ENCODE measurements at regions not wholly inside any gene's neighbourhood (a gene's known extent, or its start where the extent isn't known, plus 50 kb on each side); places are given as distances from the start of the nearest gene placed in this dataset.
A peak's percentile ranks its signal among the peaks of the same experiment; 100 is the strongest.
"Not testable (repeated sequence)": the region's sequence is repeated elsewhere in the genome, so short reads cannot be mapped to it uniquely, and the experiment has no call there.

- 53 to 100% (median 64%) methylated on average over 1 to 3 of the region's 3 CpGs; no CpG with 5 or more reads in 1 of the 10 experiments for WGBS, 10 experiments
- no peak overlapping the region for H3K27ac ChIP-seq
- no peak for ATAC-seq (replicated peaks in 6 of 8)
- H3K4me3 ChIP-seq = no peak overlapping the region
- H3K4me1 ChIP-seq (replicated peaks in 1 of 2) = no peaks in the 10 kb centered on the region
- in situ Hi-C loops (cut with MboI; ENCODE audit: low pct_unique_long_range_greater_than_20kb in 2 of 9, low sequenced_read_pairs in 9 of 9, unreplicated experiment in 9 of 9) = no loop called here
These were observed 110.3 kb upstream of the MAP4K4 start for GRCh38 chr2:101587251-101587650.

GRCh38 chr2:101583861-101584260, 108.9 kb upstream of the RFX8 start:
- no peak overlapping the region for H3K27ac ChIP-seq
- in situ Hi-C loops (cut with MboI; ENCODE audit: low pct_unique_long_range_greater_than_20kb in 2 of 9, low sequenced_read_pairs in 9 of 9, unreplicated experiment in 9 of 9) = no loop called here

GRCh38 chr2:101581675-101582299, 106.9 kb upstream of the RFX8 start:
- H3K4me3 ChIP-seq = no peak overlapping the region
- no peaks in the 10 kb centered on the region for H3K4me1 ChIP-seq (replicated peaks in 1 of 2)
- in situ Hi-C loops (cut with MboI; ENCODE audit: low pct_unique_long_range_greater_than_20kb in 2 of 9, low sequenced_read_pairs in 9 of 9, unreplicated experiment in 9 of 9) = no loop called here
- no peak for ATAC-seq (replicated peaks in 6 of 8)
- no peak overlapping the region for H3K27ac ChIP-seq
- WGBS, 10 experiments = 81 to 100% (median 100%) methylated on average over 1 to 4 of the region's 7 CpGs; no CpG with 5 or more reads in 4 of the 10 experiments

More at GRCh38 chr2:101583861-101584260, 108.9 kb upstream of the RFX8 start:
- Histone ChIP-seq H3K4me3 (no peak overlapping the region), H3K4me1 (replicated peaks in 1 of 2) (no peaks in the 10 kb centered on the region)
- ATAC-seq (replicated peaks in 6 of 8) = peak in 3 of 8 experiments; percentile 23 to 57 (median 49)

DNA sequence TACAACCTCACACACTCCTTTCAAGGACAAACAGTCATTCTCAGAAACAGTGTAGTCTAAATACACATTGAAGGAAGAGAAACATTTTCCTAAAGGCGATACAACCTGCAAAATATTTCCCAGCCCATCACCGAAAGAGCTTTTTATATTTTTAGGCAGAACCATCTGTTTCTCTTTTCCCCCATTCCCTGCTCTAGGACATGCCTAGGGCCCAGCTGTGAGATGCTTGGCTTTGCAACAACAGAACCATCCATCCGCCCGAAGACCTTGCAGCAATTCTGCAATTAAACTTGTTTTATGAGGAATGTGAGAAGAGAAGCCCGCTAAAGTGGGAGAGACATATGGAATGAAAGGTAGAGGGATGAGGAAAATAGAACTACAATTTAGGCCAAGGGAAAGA, 105.6 kb upstream of the RFX8 start:
- 46 to 100% (median 84%) methylated on average over 2 to 5 of the region's 5 CpGs; no CpG with 5 or more reads in 2 of the 10 experiments for WGBS, 10 experiments
- no peak overlapping the region for H3K27ac ChIP-seq
- no peak for ATAC-seq (replicated peaks in 6 of 8)

GRCh38 chr2:101578671-101579070, 103.8 kb upstream of the RFX8 start:
- Histone ChIP-seq H3K4me1 (replicated peaks in 1 of 2) (no peaks in the 10 kb centered on the region), H3K4me3 (no peak overlapping the region), H3K27ac (no peak overlapping the region)
- 11 to 100% (median 88%) methylated on average over 1 of the region's 1 CpG; no CpG with 5 or more reads in 3 of the 10 experiments for WGBS, 10 experiments
- ATAC-seq (replicated peaks in 6 of 8) = no peak
- in situ Hi-C loops (cut with MboI; ENCODE audit: low pct_unique_long_range_greater_than_20kb in 2 of 9, low sequenced_read_pairs in 9 of 9, unreplicated experiment in 9 of 9) = no loop called here

More for the DNA sequence above, 105.6 kb upstream of the RFX8 start:
- in situ Hi-C loops (cut with MboI; ENCODE audit: low pct_unique_long_range_greater_than_20kb in 2 of 9, low sequenced_read_pairs in 9 of 9, unreplicated experiment in 9 of 9) = no loop called here
- no peak overlapping the region for H3K4me3 ChIP-seq
- H3K4me1 ChIP-seq (replicated peaks in 1 of 2) = no peaks in the 10 kb centered on the region

GRCh38 chr2:101578135-101578534, 103.2 kb upstream of the RFX8 start:
- H3K4me1 ChIP-seq (replicated peaks in 1 of 2); H3K27ac ChIP-seq; H3K4me3 ChIP-seq; in situ Hi-C loops (cut with MboI; ENCODE audit: low pct_unique_long_range_greater_than_20kb in 2 of 9, low sequenced_read_pairs in 9 of 9, unreplicated experiment in 9 of 9); ATAC-seq (replicated peaks in 6 of 8): not testable (repeated sequence)
- 25 to 100% (median 75%) methylated on average over 1 to 2 of the region's 4 CpGs; no CpG with 5 or more reads in 3 of the 10 experiments for WGBS, 10 experiments

GRCh38 chr2:101577173-101577572, 102.3 kb upstream of the RFX8 start:
- no peak for ATAC-seq (replicated peaks in 6 of 8)
- 7 to 82% (median 66%) methylated on average over 2 of the region's 2 CpGs for WGBS, 10 experiments
- H3K4me3 ChIP-seq = no peak overlapping the region
- no peak overlapping the region for H3K27ac ChIP-seq
- H3K4me1 ChIP-seq (replicated peaks in 1 of 2) = no peaks in the 10 kb centered on the region
- in situ Hi-C loops (cut with MboI; ENCODE audit: low pct_unique_long_range_greater_than_20kb in 2 of 9, low sequenced_read_pairs in 9 of 9, unreplicated experiment in 9 of 9) = no loop called here

- no peak overlapping the region for H3K4me3 ChIP-seq
- in situ Hi-C loops (cut with MboI; ENCODE audit: low pct_unique_long_range_greater_than_20kb in 2 of 9, low sequenced_read_pairs in 9 of 9, unreplicated experiment in 9 of 9) = no loop called here
- no peaks in the 10 kb centered on the region for H3K4me1 ChIP-seq (replicated peaks in 1 of 2)
- no peak overlapping the region for H3K27ac ChIP-seq
- ATAC-seq (replicated peaks in 6 of 8) = no peak
- 68 to 100% (median 91%) methylated on average over 1 to 6 of the region's 6 CpGs for WGBS, 10 experiments
These were observed 99.7 kb upstream of the RFX8 start for GRCh38 chr2:101574622-101575021.

DNA sequence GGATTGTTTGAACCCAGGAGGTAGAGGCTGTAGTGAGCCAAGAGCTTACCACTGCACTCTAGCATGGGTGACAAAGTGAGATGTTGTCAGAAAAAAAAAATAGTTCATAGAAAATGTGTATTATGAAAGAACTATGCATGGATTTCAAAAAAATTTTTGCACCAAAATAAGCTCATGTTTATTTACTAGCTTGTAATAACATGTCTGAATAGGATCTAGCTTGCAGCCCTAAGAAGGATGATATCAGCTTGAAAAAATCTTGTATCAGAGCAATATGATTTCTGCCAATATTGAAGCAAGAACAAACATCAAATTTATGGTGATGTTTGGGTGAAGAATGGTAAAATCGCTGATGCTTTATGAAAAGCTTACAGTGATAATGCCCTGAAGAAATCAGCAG, 97.0 kb upstream of the RFX8 start:
- no peak overlapping the region for H3K4me3 ChIP-seq
- no peak for ATAC-seq (replicated peaks in 6 of 8)
- H3K27ac ChIP-seq = no peak overlapping the region
- in situ Hi-C loops (cut with MboI; ENCODE audit: low pct_unique_long_range_greater_than_20kb in 2 of 9, low sequenced_read_pairs in 9 of 9, unreplicated experiment in 9 of 9) = no loop called here
- peaks cover 0 to 2% of the 10 kb centered on the region in 2 donors for H3K4me1 ChIP-seq (replicated peaks in 1 of 2)
- WGBS, 10 experiments = 13 to 100% (median 64%) methylated on average over 1 of the region's 1 CpG; no CpG with 5 or more reads in 3 of the 10 experiments

DNA sequence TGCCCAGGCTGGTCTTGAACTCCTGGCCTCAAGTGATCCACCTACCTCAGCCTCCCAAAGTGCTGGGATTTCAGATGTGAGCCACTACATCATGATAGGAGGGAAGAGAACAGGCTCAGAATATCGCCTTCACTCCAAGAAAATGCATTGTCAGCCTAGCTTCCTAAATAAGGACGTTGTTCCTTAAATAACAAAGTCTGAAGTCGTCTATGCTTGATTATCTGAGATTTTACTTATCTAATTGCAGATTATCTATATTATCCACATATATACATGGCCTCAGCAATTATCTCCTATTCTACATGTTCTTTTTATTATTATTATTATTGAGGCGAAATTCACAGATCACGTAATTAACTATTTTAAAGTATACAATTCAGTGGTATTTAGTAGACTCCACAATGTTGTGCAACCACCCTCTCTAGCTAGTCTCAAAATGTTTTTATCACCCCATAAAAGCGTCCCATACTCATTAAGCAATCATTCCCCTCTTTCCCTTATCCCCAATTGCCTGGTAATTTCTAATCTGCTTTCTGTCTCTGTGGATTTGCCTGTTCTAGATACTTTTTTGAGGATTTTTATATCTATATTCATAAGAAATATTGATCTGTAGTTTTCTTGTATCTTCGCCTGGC, 95.1 kb upstream of the RFX8 start:
- in situ Hi-C loops (cut with MboI; ENCODE audit: low pct_unique_long_range_greater_than_20kb in 2 of 9, low sequenced_read_pairs in 9 of 9, unreplicated experiment in 9 of 9) = no loop called here
- 58 to 100% (median 84%) methylated on average over 1 to 7 of the region's 7 CpGs for WGBS, 10 experiments

DNA sequence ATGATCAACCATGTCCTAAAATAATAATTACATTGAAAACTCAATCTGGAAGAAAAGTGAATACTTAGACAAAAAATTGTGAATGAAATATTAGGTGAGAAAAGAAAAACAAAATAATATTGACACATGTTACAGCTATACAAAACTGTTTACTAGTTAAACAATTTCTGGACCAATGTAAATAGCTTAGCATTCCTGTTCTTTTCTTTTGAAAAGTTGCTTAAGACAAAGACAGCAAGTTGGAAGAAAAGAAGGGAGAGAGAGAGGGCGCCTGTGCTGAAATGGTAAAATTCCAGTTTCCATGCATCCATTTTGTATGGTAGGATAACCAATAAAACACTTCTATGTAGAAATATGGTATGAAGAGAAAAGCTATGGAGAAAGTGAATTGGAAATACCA, 94.1 kb upstream of the RFX8 start:
- ATAC-seq (replicated peaks in 6 of 8) = no peak
- Histone ChIP-seq H3K4me3 (no peak overlapping the region), H3K27ac (no peak overlapping the region), H3K4me1 (replicated peaks in 1 of 2) (peaks cover 0 to 5% of the 10 kb centered on the region in 2 donors)
- 40 to 100% (median 89%) methylated on average over 1 of the region's 1 CpG; no CpG with 5 or more reads in 1 of the 10 experiments for WGBS, 10 experiments
- in situ Hi-C loops (cut with MboI; ENCODE audit: low pct_unique_long_range_greater_than_20kb in 2 of 9, low sequenced_read_pairs in 9 of 9, unreplicated experiment in 9 of 9) = no loop called here

More for the DNA sequence above, 95.1 kb upstream of the RFX8 start:
- Histone ChIP-seq H3K4me3 (no peak overlapping the region), H3K4me1 (replicated peaks in 1 of 2) (peaks cover 0 to 5% of the 10 kb centered on the region in 2 donors), H3K27ac (no peak overlapping the region)
- ATAC-seq (replicated peaks in 6 of 8) = no peak

- 0 to 88% (median 55%) methylated on average over 1 to 6 of the region's 6 CpGs for WGBS, 10 experiments
- Histone ChIP-seq H3K4me3 (no peak overlapping the region), H3K27ac (no peak overlapping the region), H3K4me1 (replicated peaks in 1 of 2) (peaks cover 0 to 5% of the 10 kb centered on the region in 2 donors)
- peak in 3 of 8 experiments; percentile 41 to 93 (median 50) for ATAC-seq (replicated peaks in 6 of 8)
- in situ Hi-C loops (cut with MboI; ENCODE audit: low pct_unique_long_range_greater_than_20kb in 2 of 9, low sequenced_read_pairs in 9 of 9, unreplicated experiment in 9 of 9) = no loop called here
These were observed 91.8 kb upstream of the RFX8 start for GRCh38 chr2:101566632-101567228.

GRCh38 chr2:101563849-101564248, 88.9 kb upstream of the RFX8 start:
- H3K4me1 ChIP-seq (replicated peaks in 1 of 2) = peaks cover 0 to 5% of the 10 kb centered on the region in 2 donors
- in situ Hi-C loops (cut with MboI; ENCODE audit: low pct_unique_long_range_greater_than_20kb in 2 of 9, low sequenced_read_pairs in 9 of 9, unreplicated experiment in 9 of 9) = no loop called here
- 70 to 100% (median 89%) methylated on average over 1 to 3 of the region's 4 CpGs; no CpG with 5 or more reads in 2 of the 10 experiments for WGBS, 10 experiments
- H3K4me3 ChIP-seq = no peak overlapping the region
- H3K27ac ChIP-seq = no peak overlapping the region
- ATAC-seq (replicated peaks in 6 of 8) = no peak
